A549 (cell line): ENCODE measurements at regions not wholly inside any gene's neighbourhood (a gene's known extent, or its start where the extent isn't known, plus 50 kb on each side); places are given as distances from the start of the nearest gene placed in this dataset.
"Not testable (repeated sequence)": the region's sequence is repeated elsewhere in the genome, so short reads cannot be mapped to it uniquely, and the experiment has no call there.

ENCODE experiments used
- ATAC-seq, 2 experiments: fragments of 200-7000 bp in 1 of 2; fragments of >200 bp in 1 of 2; cut with Nextera tagmentation in 1 of 2; cut with Tn5 transposase in 1 of 2; 3 replicates each; pipeline versions ENCODE4 v1.8.0 to v1.9.1; 2018 to 2020; ENCODE audit warnings: mild to moderate bottlenecking in 1 of 2, moderate library complexity in 1 of 2
- CTCF ChIA-PET: fragments of 300-600 bp; sonication (Branson Sonifier 250); formaldehyde crosslinking; extraction: SDS; loops from one replicate; lab custom pipeline; 2021; ENCODE audit warnings: antibody characterized with exemption, inconsistent platforms; lab: Yijun Ruan, JAX
- POLR2A ChIA-PET: fragments of 350-600 bp; formaldehyde crosslinking; extraction: SDS; loops from one replicate; lab custom pipeline; 2021; ENCODE audit warnings: antibody characterized with exemption, inconsistent platforms; lab: Yijun Ruan, JAX
- DNase-seq, 2 experiments: peaks; one replicate each; pipeline versions ENCODE4 v3.0.0 to v3.0.0-alpha.2; 2011 to 2016; ENCODE audit warnings: low read depth in 1 of 2, low spot score in 1 of 2
- FAIRE-seq: peaks from 2 replicates; lab custom pipeline; 2011; peaks lifted over from hg19 to GRCh38; lab: Jason Lieb, UNC
- H3K27ac ChIP-seq, 2 experiments: fragments of >200 bp; sonication (Bioruptor Twin); formaldehyde crosslinking; 3 replicates each; pipeline ENCODE4 v1.5.1; 2016 to 2017
- H3K4me1 ChIP-seq: fragments of >200 bp; sonication (Bioruptor Twin); formaldehyde crosslinking; 3 replicates; pipeline ENCODE4 v1.6.1; 2016
- H3K4me2 ChIP-seq: fragments of >200 bp; sonication (Bioruptor Twin); formaldehyde crosslinking; 3 replicates; pipeline ENCODE4 v1.6.1; 2016
- H3K4me3 ChIP-seq: fragments of >200 bp; sonication (Bioruptor Twin); formaldehyde crosslinking; 3 replicates; pipeline ENCODE4 v1.5.1; 2016
- H3K9me3 ChIP-seq: fragments of >200 bp; sonication (Bioruptor Twin); formaldehyde crosslinking; 3 replicates; pipeline ENCODE4 v1.6.1; 2016
- BCL3 ChIP-seq: fragments of >200 bp; sonication (Bioruptor Twin); formaldehyde crosslinking; IDR thresholded peaks from 3 replicates; pipeline ENCODE4 v1.6.1; 2016
- BHLHE40 ChIP-seq: IDR thresholded peaks from 2 replicates; pipeline ENCODE4 v1.6.1; 2012; ENCODE audit warnings: low read depth, low read length, inconsistent platforms
- CHD2 ChIP-seq: fragments of 150-350 bp; IDR thresholded peaks from 2 replicates; pipeline ENCODE4 v1.6.1; 2014; ENCODE audit warnings: low read length; ENCODE audit not compliant: partially characterized antibody
- E2F6 ChIP-seq: IDR thresholded peaks from 2 replicates; pipeline ENCODE4 v1.6.1; 2012; ENCODE audit warnings: low read depth, borderline replicate concordance
- FOSL2 ChIP-seq, 2 experiments: fragments of 450-650 bp in 1 of 2; fragments of >200 bp in 1 of 2; sonication (Bioruptor Twin) in 1 of 2; formaldehyde crosslinking; IDR thresholded peaks; 2 replicates each; pipeline versions ENCODE4 v1.5.0 to v1.6.1; 2016 to 2020; ENCODE audit warnings: mild to moderate bottlenecking in 1 of 2, moderate library complexity in 1 of 2
- GATA3 ChIP-seq: IDR thresholded peaks from 2 replicates; pipeline ENCODE4 v1.6.1; 2012; ENCODE audit warnings: borderline replicate concordance
- HEYL ChIP-seq: fragments of 250-450 bp; sonication (Bioruptor Pico); IDR thresholded peaks from 2 replicates; pipeline ENCODE4 v1.8.0; 2021; ENCODE audit warnings: mild to moderate bottlenecking, moderate library complexity
- HOXB5 ChIP-seq: fragments of 250-450 bp; sonication (Bioruptor Pico); IDR thresholded peaks from 2 replicates; pipeline ENCODE4 v1.5.0; 2020; ENCODE audit warnings: mild to moderate bottlenecking, moderate library complexity
- JUN ChIP-seq, 2 experiments: fragments of >200 bp; sonication (Bioruptor Twin); formaldehyde crosslinking; IDR thresholded peaks; 2 replicates in 1 of 2; 3 replicates in 1 of 2; pipeline ENCODE4 v1.6.1; 2016 to 2017
- KDM1A ChIP-seq: fragments of 200-600 bp; sonication (generic); IDR thresholded peaks from 2 replicates; pipeline ENCODE4 v1.6.1; 2016; ENCODE audit warnings: low read depth, mild to moderate bottlenecking
- KDM5A ChIP-seq: fragments of 200-600 bp; sonication (generic); IDR thresholded peaks from 2 replicates; pipeline ENCODE4 v1.6.1; 2016; ENCODE audit warnings: antibody characterized with exemption, mild to moderate bottlenecking
- MAFK ChIP-seq: fragments of 450-650 bp; IDR thresholded peaks from 2 replicates; pipeline ENCODE4 v1.6.1; 2014; ENCODE audit not compliant: partially characterized antibody
- MAX ChIP-seq: IDR thresholded peaks from 2 replicates; pipeline ENCODE4 v1.6.1; 2012
- MAZ ChIP-seq: fragments of 150-350 bp; IDR thresholded peaks from 2 replicates; pipeline ENCODE4 v1.6.1; 2014; ENCODE audit warnings: antibody characterized with exemption, low read depth, low read length, borderline replicate concordance
- MYC ChIP-seq: IDR thresholded peaks from 2 replicates; pipeline ENCODE4 v1.6.1; 2012; ENCODE audit warnings: mild to moderate bottlenecking, inconsistent platforms, low read length, improper control_type of control experiment, borderline replicate concordance
- NPAS2 ChIP-seq: fragments of 250-450 bp; sonication (Bioruptor Pico); IDR thresholded peaks from 2 replicates; pipeline ENCODE4 v1.8.0; 2022; ENCODE audit warnings: mild to moderate bottlenecking, moderate library complexity, borderline replicate concordance
- PBX3 ChIP-seq: IDR thresholded peaks from 2 replicates; pipeline ENCODE4 v1.6.1; 2012
- PHF8 ChIP-seq: fragments of 200-600 bp; sonication (generic); IDR thresholded peaks from 2 replicates; pipeline ENCODE4 v1.6.1; 2016; ENCODE audit warnings: low read depth, mild to moderate bottlenecking, antibody characterized with exemption, moderate library complexity, borderline replicate concordance
- RAD21 ChIP-seq, 2 experiments: fragments of >200 bp in 1 of 2; sonication (Bioruptor Twin) in 1 of 2; formaldehyde crosslinking in 1 of 2; IDR thresholded peaks in 1 of 2; conservative IDR thresholded peaks in 1 of 2; 2 replicates in 1 of 2; 3 replicates in 1 of 2; pipeline ENCODE4 v1.6.1; 2012 to 2018; ENCODE audit warnings: inconsistent platforms in 1 of 2
- ZSCAN20 ChIP-seq: fragments of 250-450 bp; sonication (Bioruptor Pico); IDR thresholded peaks from 2 replicates; pipeline ENCODE4 v1.8.0; 2022; ENCODE audit warnings: mild to moderate bottlenecking, moderate library complexity
- WGBS: methylation state at CpG from one replicate; pipeline ENCODE4 v1.1.6; 2017; ENCODE audit errors: missing lambda C conversion rate; 5-methylcytosine and 5-hydroxymethylcytosine counted together
- TF ChIP-seq, protein P1 (sequence below): fragments of >200 bp; sonication (Bioruptor Twin); formaldehyde crosslinking; IDR thresholded peaks from 2 replicates; pipeline ENCODE4 v1.6.1; 2016
- TF ChIP-seq, protein P2 (sequence below): fragments of >200 bp; sonication (Bioruptor Twin); formaldehyde crosslinking; IDR thresholded peaks from 3 replicates; pipeline ENCODE4 v1.5.1; 2016

GRCh38 chr6:74404366-74404765, 708.4 kb downstream of the CD109 start:
- FAIRE-seq (no peak), ATAC-seq (no peak), DNase-seq (no peak)
- Histone ChIP-seq H3K27ac (no peak overlapping the region), H3K4me3 (no peak overlapping the region), H3K9me3 (no peaks in the 10 kb centered on the region), H3K4me2 (no peak overlapping the region), H3K4me1 (no peaks in the 10 kb centered on the region)
- TF ChIP-seq HOXB5 (no peak), GATA3 (no peak), PBX3 (no peak), NPAS2 (no peak), FOSL2 (IDR thresholded peaks at IDR 0.05) (no peak), FOSL2 (CRISPR knock-in tag; IDR thresholded peaks at IDR 0.05) (no peak), ZSCAN20 (CRISPR knock-in tag) (no peak), KDM1A (no peak), MAFK (no peak)
- TF ChIP-seq, protein P1, sequence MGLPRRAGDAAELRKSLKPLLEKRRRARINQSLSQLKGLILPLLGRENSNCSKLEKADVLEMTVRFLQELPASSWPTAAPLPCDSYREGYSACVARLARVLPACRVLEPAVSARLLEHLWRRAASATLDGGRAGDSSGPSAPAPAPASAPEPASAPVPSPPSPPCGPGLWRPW = no peak
- 80% methylated on average over 2 of the region's 2 CpGs for WGBS
- POLR2A ChIA-PET = no interaction called here
- CTCF ChIA-PET = interaction anchor here (1.4 kb wide), 2 partner anchors 800 to 805 kb away, joined by 5 to 7 read pairs; no protein-coding TSS in a partner anchor

- DNase-seq = no peak
- Histone ChIP-seq H3K9me3 (no peaks in the 10 kb centered on the region), H3K4me3 (no peak overlapping the region), H3K27ac (no peak overlapping the region), H3K4me2 (no peak overlapping the region), H3K4me1 (no peaks in the 10 kb centered on the region)
- ChIA-PET CTCF (interaction anchor here (1.4 kb wide), 1 partner anchor 802 kb away, joined by 5 read pairs; no protein-coding TSS in a partner anchor), POLR2A (no interaction called here)
- ATAC-seq = no peak
- no peak for FAIRE-seq
- TF ChIP-seq MAFK = no peak
- TF ChIP-seq E2F6 = no peak
- no peak for TF ChIP-seq MAZ
- TF ChIP-seq KDM1A = no peak
- no peak for TF ChIP-seq MAX
- no peak for TF ChIP-seq JUN (IDR thresholded peaks at IDR 0.05)
- no peak for TF ChIP-seq MYC
- TF ChIP-seq KDM5A = no peak
- TF ChIP-seq, protein P2, sequence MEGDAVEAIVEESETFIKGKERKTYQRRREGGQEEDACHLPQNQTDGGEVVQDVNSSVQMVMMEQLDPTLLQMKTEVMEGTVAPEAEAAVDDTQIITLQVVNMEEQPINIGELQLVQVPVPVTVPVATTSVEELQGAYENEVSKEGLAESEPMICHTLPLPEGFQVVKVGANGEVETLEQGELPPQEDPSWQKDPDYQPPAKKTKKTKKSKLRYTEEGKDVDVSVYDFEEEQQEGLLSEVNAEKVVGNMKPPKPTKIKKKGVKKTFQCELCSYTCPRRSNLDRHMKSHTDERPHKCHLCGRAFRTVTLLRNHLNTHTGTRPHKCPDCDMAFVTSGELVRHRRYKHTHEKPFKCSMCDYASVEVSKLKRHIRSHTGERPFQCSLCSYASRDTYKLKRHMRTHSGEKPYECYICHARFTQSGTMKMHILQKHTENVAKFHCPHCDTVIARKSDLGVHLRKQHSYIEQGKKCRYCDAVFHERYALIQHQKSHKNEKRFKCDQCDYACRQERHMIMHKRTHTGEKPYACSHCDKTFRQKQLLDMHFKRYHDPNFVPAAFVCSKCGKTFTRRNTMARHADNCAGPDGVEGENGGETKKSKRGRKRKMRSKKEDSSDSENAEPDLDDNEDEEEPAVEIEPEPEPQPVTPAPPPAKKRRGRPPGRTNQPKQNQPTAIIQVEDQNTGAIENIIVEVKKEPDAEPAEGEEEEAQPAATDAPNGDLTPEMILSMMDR = no peak
- no peak for TF ChIP-seq PBX3
- no peak for TF ChIP-seq BCL3
- no peak for TF ChIP-seq NPAS2
- no peak for TF ChIP-seq BHLHE40
- no peak for TF ChIP-seq HEYL (CRISPR knock-in tag)
- TF ChIP-seq RAD21 (conservative IDR thresholded peaks at IDR 0.05 in 1 of 2, IDR thresholded peaks at IDR 0.05 in 1 of 2) = no peak
- no peak for TF ChIP-seq PHF8
- no peak for TF ChIP-seq CHD2
These were observed 706.8 kb downstream of the CD109 start for GRCh38 chr6:74402781-74403180.

- POLR2A ChIA-PET, H3K4me1 ChIP-seq, H3K4me2 ChIP-seq, CTCF ChIA-PET, H3K27ac ChIP-seq, H3K4me3 ChIP-seq, DNase-seq, H3K9me3 ChIP-seq, ATAC-seq, FAIRE-seq: not testable (repeated sequence)
- WGBS = 41% methylated on average over 5 of the region's 10 CpGs
These were observed 682.4 kb downstream of the CD109 start for GRCh38 chr6:74378437-74378836.
